T-helper 9 cell (primary cell): ENCODE measurements at regions not wholly inside any gene's neighbourhood (a gene's known extent, or its start where the extent isn't known, plus 50 kb on each side); places are given as distances from the start of the nearest gene placed in this dataset.
"Not testable (repeated sequence)": the region's sequence is repeated elsewhere in the genome, so short reads cannot be mapped to it uniquely, and the experiment has no call there.

ENCODE experiments used
- DNase-seq: peaks from one replicate; pipeline ENCODE4 v3.0.0-alpha.2; 2020

DNA sequence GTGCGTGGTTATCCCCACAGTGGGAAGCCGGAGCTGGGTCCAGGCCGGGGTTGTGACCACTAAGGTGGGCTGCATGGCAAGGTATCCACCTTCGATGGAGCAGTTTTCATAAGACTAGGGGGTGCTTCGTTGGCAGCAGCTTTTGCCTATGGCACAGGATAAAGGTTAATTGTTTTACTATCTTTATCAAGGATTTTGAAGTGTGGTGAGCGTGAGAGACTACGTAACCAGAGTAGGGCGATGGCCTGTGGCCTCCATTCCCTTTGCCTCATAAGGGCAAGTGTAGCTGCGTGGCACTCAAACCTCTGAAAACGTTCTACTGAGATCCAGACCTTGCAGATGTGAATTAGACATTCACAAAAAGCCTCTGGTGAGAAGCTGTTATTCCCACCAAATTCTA is 206.6 kb downstream of the ACKR3 start:
- no peak for DNase-seq

DNA sequence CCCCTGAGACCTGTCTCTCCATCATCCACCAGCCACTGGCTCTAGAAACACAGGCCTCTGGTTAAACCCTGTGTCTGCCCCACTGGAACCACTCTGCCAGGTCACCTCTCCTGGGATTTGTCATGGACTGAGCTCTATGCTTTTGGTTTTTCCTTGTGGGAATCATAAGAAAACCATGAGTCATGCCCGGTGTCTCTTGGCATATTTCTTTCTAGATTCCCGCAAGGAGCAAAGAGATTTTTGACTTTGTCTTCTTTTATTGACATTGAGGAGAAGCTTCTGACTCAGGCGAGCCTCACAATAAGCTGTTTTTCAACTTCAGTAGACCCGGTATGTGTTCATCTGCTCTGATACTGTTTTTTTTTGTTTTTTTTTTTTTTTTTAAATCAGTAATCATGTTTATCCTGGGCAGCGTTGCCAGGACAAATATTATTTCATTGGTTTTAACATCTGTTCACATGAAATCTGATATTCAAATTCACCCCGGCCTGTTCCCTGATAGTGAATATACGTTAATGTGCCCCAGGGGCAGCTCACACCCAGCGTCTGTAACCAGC is 207.1 kb downstream of the ACKR3 start:
- DNase-seq = no peak

DNA sequence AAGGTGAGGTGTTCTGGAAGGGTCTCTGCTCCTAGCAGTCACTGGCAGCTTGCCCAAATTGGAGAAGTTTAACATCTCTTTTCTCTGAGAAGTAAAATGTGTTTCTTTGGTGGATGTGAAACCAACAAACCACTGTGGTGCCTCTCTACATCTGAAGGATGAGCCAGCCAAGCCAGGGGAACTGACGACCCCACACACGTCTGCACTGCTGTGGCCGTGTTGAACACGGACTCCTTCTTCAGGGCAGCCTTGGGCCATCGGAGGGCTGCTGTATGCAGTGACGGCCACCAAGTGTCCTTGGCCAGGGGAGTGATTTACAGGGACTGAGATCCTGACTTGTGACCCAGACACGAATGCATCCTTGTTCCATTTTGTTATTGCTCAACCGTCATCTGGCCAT is 207.8 kb downstream of the ACKR3 start:
- DNase-seq = no peak

DNA sequence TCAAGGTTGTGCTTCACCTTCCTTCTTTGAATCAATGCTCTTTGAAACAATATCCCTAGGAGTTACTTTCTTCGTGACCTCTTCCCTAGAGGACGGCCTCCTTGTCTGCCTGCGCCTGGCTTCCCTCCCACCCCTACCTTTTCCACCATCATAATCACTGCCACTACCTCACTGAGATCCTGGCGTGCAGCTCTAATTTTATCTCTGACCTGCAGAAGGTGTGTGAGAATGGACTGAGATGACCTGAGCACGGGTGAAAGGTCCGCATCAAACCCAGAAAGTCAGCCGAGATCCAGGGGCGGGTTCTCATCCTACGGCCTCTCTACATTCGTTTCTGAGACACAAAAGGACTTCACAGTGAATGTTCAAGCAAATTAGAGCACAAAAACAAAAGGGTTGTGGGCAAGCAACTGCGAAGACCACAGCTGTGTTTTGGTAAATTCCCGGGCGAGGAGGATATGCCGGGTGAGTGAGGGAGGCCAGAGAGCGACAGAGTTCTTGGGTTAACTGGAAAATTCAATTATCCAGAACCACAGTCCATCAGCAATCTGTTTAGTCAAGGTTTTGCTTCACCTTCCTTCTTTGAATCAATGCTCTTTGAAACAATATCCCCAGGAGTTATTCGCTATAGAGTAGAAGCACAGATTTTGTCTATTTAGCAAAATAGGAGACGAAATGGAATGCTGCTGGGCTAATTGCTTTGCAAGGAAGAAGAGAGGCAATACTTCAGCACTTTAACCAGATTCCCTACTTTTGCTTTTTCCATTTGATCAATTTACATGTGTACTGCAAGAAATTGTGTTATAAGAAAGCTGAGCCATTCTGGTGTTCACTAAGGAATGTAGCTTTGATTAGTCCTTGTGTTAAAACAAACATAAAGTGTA is 212.6 kb downstream of the ACKR3 start:
- DNase-seq = no peak

DNA sequence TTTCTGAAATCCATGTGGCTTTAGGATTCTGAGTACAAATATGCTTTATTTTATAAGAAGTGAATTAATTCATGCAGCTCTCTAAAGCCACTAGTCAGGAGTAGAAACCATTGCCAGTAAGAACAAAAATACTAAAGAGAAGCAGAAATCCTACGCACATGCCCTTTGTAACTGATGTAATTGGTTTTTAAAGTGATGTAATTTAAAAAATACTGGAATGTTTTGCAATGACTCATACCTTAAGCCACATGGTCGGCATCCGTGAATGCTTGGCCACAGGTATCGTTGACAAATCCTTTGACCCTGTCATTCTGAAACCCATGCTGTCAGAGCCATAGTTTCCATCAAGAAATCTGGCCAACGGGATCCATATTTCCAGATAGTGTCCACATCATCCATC is 213.3 kb downstream of the ACKR3 start:
- no peak for DNase-seq

DNA sequence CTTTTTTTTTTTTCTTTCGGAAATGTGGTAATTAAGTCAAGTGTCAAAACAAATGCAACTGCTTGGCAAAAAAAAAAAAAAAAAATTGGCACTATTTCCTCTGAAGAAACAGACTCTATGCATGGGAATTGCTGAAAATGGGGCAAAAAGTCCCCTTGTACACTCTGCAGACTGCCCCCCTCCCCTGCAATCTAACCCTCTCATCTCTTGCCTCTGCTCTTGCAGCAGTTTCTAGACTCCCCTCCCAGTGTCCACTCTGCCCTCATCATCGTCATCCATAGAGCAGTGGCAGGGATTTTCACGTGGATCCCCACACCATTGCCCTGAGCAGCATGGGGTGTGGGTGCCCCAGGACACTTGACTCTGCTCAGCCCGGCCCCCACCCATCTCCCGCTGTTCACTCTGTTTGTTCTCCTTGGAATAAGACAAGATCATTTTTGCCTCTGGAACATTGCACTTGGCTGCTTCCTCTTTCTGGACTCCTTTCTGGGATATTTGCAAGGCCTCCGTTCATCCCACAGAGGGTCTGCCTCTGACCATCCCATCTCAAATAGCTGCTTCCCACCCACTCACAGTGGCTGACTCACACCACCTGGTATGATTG is 213.9 kb downstream of the ACKR3 start:
- no peak for DNase-seq

DNA sequence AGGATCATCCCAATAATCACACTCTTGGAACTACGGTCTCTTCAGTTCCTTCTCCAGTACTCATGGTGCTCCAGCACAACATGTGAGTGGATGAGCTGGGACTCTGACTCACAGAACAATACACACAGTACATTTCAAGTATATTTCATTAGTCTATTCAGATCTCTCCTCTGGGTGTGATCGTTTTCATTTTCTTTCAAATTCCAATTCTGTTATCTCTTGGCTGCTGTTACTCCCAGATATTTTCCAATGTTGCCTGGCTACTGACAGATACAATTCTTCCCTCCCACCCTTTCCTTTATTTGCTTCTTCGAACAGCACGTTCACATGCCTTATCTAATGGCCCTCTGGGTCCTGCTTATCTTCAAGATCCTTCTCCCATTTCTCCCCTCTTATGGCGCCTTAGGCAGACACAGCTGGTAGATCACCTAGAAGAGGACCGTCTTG is 216.0 kb downstream of the ACKR3 start:
- DNase-seq = no peak

DNA sequence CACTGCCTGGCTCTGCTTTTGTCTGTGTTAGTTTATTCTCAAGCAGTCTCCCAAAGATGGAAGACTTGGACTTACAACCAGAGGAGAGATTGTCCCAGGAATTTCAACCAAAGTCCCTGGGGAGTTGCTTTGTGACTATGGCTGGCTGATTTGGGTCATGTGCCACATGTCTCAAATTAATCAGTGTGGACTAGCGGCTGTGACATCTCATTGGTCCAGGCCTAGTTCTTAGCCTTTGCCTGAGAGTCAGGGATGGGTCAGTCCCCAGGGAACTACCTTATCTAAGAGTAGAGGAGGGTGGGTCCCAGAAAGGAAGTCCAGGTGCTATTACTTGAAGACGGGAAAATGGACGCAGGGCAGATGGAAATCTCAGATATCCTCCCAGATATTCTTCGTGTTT is 217.1 kb downstream of the ACKR3 start:
- no peak for DNase-seq

DNA sequence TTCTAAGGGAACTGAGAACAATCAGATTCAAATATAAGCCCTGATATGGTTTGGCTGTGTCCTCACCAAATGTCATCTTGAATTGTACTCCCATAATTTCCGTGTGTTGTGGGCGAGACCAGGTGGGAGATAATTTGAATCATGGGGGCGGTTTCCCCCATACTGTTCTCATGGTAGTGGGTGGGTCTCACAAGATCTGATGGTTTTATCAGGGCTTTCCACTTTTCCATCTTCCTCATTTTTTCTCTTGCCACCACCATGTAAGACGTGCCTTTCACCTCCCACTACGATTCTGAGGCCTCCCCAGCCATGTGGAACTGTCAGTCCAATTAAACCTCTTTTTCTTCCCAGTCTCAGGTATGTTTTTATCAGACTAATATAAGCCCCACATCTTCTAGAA is 217.8 kb downstream of the ACKR3 start:
- not testable (repeated sequence) for DNase-seq

DNA sequence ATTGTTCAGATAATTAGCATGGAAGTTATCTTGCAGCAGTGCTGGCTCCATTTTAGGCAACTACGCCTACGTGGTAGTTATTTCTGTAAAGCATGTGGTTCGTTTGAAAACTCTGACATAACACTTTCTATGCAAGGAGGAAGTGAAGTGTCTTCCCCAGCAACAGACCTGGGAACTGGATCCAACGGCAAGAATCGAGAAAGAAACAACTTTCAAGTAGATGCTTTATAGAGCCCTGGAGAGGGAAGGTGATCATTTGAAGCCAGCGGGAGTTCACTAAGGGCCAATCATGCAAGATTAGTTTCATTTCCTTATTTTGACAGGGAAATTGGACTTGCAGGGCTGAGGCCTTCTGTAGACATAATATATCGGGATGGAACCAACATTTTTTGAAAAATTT is 218.3 kb downstream of the ACKR3 start:
- no peak for DNase-seq

DNA sequence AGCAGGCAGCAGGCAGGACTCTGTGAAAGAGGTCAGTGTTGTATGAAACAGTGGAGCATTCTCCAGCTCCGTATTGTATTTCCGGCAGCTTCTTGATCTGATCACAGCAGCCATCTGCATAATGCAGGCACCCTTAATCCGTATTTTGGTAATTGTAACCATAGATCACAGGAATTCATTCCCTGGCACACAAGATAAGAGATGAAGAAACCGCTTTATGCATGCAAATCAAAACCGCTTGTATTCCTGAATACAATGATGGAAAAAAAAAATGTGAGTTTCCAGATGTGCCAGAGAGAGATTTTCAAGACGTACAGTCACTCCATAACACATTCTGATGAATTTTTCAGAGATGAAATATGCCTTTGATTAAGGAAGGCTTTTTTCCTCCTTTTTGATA is 221.3 kb downstream of the ACKR3 start:
- no peak for DNase-seq

DNA sequence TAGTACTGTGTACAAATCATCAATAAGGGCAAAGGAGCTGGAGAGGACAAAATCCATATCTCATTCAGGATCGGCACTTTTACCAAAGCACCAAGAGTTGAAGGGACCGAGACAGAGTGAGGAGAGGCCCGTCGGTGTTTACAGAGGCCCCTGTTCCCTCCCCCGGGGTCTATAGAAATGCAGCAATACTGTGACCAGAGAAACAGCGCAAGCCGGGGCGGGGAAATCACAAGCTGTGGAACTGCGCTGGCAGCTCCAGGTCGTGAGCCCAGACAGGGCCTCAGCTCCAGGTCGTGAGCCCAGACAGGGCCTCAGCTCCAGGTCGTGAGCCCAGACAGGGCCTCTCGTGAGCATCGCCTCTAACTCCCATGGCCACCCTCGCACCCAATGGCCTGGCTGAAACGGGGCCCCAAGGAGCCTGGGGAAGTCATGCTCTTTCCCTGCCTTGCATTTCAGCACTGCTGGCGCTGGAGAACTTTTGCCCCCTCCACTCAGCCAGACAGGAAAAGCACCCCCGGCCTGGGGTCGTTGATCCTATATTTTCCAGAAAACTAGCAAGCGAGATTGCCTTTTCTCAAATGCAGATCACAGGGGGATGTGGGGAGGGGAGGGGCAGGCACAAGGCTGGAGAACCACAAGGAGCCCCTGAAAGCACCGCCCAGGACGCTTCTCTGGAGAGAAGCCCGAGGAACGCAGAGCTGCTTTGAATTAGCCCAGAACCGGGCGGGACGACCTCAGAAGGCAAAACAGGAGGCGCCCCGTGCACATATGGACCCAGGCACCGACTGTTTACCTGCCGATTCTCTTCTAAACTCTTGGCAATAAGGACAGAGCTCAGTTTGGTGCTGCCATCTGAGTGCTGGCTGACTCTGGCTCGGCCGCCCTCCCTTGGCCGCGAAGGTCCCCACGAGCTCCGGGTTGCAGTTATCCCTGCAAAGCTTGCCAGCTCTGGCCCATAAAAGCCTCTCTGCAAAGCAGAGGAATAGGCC is 223.7 kb downstream of the ACKR3 start:
- DNase-seq = no peak

DNA sequence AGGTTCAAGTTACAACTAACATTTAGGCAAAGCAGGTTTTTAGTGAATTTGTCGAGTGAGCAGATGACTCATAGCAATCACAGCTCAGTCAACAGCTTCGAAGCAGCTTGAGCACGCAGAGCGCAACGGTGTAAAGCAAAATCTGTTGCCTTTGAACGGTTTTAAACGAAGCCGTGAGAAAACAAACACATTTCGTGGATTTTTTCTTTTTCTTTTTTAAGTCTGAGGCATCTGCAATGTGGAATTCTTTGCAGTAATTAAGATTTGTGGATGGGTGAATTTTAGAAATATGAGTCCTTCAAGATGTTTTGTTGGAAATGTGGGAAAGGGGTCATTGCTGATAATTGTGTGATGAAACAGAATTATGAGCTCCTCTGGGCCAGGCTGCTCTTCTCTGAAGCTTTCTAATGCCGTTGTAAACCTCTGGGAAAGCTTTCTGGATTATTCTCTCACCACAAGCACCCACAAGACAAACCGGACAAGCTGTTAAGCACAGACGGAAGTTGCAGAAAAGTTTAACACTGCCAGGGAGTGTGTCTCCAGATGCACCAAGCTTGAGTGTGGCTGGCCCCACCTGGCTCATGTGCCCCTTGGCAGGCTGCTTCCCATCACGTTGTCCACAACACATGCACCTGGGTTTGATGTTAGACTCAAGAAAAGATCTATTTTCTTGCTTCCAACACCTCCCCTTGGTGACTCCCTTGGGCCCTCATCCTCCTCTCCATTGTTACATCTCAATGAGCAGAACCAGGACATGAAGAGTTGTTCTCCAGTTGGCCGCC is 224.7 kb downstream of the ACKR3 start:
- DNase-seq = no peak

DNA sequence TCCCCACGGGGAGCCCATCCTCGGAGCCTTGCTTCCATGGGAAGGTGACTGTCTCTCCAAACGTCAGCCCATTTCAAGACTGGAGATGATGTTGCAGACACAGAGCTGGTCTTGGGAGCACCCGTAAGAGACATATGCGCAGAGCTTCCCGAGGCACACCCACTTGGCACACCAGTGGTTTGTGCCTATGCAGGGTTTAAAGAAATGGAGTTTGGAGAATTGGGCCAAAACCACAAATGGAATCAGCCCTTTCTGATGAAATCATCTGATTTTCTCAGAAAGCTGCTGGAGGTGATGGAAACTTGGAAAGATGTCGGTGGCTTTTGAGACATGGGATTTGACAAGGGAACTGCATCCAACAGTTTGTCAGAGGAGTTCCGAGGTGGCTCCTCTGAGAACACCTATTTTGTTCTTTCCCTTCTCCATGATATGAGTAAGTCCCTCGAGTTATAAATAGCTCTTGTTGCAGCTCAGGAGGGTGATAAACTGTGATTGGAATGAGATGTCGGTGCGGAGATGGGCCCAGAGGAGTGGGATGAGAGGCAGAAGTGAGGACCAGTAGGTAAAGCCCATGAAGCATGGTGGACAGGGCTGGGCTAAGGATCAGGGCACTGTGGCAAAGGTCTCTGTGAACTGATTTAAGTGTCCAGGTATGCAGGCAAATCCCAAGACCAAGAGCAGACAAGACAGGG is 225.7 kb downstream of the ACKR3 start:
- DNase-seq = no peak

DNA sequence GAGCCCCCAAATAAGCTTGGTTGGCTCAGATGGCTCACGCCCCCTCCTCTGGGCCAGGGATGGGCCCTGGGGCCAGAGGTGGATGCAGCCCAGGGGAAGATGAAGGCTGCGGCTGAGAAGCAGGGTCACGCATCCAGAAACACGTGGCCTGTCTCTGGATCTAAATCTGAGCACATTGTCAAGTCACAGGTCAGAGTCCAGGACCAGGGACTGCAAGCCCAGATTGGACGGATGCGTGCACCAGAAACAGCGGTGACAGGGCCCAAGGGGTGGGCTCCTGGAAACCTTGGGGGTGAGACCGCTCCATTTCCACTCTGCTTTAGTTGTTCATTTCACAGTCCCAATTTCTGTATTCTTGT is 226.2 kb downstream of the ACKR3 start:
- no peak for DNase-seq

DNA sequence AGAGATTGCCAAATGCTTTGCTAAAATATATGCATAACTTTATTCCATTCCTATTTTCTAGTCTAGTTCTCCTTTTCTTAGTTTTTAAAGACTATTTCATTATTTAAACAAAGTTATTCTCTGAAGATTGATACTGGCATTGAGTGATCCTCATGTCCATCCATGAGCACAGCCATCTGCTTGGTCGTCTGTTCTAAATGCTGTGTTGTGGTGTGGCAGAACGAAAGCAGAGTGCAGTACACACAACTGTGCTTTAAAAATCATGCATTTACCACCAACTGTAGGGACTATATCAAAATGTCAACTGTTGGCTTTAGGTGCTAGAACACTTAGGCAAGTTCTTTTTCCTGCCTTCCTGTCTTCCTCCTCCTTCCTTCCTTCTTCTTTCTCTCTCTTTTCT is 226.6 kb downstream of the ACKR3 start:
- no peak for DNase-seq

DNA sequence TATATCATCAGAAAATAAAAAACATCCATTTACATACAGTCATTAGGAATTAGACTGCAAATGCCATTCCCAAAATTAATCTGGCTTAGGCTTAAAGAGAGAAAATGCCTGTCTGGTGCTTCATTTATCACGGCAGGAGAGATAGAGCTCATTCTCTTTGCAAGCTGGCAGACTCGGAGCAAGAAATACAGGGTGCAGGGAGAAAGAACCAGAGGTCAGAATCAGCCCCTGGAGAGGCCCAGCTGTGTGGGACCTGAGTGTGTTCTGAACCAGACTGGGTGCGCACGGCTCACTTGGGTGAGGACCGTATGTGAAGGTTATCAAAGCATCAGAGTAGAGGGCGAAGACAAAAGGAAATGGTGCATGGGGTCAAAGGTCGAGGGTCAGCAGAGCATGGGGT is 227.8 kb downstream of the ACKR3 start:
- DNase-seq = no peak

DNA sequence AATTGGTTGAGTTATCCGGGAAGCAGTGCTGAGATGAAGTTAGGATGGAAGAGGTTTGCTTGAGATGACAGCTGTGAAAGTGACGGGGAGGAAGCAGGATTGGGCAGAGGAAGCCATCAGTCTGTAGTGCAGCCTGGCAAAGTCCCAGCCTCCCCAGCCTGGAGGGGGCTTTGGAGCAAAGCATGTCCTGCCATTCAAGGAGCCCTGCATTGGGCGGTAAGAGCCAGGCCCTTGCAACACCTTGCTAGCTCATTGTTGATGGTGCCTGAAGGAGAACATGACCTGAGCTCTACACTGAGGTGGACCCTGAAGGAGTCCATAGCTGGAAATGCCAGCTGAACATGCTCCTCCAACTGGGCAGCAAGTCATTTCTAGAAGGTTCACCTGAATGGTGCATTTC is 228.9 kb downstream of the ACKR3 start:
- DNase-seq = no peak

DNA sequence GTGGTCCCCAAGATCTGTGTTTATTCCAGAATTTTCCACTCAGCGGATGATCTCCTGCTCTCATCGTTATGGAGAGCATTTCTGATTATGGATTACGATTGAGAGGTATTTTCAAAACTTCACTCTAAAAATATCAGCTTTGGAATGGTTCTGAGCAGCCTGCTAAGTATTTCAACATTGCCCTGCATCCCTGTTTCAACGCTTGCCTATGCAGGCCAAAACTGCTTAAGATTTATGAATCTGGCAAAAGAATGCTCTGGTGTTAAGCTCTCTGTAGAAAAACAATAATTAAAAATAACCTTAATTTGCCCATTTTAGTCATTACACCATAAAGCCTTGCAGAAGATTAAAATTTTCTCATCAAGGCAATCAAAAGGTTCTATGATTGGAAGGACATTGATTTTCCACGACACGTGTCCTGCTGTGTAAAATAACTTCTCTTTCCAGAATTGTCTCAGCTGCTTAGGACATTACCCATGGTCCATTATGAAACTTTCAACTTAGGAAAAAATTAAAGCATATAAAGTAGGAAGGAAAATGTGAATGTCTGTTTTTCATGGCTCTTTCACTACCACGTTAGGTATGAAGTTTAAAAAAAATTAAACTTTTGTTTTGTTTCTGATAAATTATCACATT is 229.9 kb downstream of the ACKR3 start:
- DNase-seq = no peak

DNA sequence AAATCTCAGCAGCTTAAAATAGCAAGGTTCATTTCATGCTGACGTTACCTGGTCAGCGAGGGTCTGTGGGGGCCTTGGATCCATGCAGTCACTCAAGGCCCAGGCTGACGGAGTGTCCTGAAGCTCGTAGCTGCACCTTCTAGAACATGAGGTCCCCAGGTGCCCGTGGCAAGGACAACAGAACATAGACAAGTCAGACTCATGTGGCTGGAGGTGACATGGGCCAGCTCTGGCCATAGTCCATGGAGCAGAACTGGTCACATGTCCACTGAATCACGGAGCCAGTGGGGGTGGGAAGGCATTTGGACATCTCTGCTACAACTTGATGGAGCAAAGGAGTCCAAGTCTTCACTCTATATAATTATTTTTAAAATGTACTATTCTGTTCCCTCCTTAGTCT is 233.2 kb downstream of the ACKR3 start:
- DNase-seq = no peak

DNA sequence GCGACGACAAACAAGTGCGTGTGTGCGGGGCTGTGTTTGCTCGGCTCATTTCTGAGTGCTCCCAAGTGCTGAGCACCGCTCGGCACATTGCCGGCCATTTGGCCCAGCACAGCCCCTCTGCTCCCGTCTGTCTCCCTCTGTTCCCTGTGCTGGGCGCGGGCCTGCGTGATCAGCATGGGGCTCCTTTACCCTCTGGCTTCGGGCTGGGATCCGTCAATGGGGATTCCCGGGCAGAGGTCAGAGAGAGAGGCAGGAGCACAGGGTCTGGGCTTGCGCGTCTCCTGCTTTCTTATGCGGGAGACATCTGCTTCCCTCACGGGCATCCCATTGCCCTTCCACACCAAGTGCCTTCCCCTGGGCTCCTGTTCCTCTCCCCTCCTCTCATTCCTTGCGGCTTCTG is 234.0 kb downstream of the ACKR3 start:
- no peak for DNase-seq
